ENCODE measurements at regions not wholly inside any gene's neighbourhood (a gene's known extent, or its start where the extent isn't known, plus 50 kb on each side); places are given as distances from the start of the nearest gene placed in this dataset.
A peak's percentile ranks its signal among the peaks of the same experiment; 100 is the strongest.

DNA sequence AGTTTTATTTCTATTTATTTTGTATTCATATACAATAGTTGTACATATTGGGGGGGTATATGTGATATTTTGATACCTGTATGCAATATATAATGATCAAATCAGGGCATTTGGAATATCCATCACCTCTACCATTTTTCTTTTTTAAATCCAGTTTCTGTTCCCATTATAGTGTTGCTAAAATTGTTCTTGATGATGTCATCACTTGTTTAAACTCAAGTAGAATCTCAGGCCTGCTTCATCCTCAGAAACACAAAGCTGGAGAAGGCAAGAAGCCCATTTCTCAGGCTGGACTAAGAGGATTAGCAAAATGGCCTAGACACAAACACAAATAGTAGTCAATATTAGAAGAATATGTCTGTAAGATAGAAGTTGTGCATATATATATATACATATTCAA is 747.1 kb upstream of the ACVR2A start:
- Histone ChIP-seq H3K27me3 (ENCODE audit: control insufficient read depth, insufficient read depth, low read length) (no peaks in the 10 kb centered on the region), H3K36me3 (ENCODE audit: control insufficient read depth, insufficient read depth, low read length) (no peaks in the 10 kb centered on the region), H3K4me3 (ENCODE audit: low read depth, low read length) (no peak overlapping the region)
- no peak for DNase-seq (ENCODE audit: low read depth)
- no peak for FAIRE-seq
- TF ChIP-seq, protein P1, sequence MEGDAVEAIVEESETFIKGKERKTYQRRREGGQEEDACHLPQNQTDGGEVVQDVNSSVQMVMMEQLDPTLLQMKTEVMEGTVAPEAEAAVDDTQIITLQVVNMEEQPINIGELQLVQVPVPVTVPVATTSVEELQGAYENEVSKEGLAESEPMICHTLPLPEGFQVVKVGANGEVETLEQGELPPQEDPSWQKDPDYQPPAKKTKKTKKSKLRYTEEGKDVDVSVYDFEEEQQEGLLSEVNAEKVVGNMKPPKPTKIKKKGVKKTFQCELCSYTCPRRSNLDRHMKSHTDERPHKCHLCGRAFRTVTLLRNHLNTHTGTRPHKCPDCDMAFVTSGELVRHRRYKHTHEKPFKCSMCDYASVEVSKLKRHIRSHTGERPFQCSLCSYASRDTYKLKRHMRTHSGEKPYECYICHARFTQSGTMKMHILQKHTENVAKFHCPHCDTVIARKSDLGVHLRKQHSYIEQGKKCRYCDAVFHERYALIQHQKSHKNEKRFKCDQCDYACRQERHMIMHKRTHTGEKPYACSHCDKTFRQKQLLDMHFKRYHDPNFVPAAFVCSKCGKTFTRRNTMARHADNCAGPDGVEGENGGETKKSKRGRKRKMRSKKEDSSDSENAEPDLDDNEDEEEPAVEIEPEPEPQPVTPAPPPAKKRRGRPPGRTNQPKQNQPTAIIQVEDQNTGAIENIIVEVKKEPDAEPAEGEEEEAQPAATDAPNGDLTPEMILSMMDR (IDR thresholded peaks at IDR 0.05; ENCODE audit: insufficient read depth, low read length, severe bottlenecking): no peak

DNA sequence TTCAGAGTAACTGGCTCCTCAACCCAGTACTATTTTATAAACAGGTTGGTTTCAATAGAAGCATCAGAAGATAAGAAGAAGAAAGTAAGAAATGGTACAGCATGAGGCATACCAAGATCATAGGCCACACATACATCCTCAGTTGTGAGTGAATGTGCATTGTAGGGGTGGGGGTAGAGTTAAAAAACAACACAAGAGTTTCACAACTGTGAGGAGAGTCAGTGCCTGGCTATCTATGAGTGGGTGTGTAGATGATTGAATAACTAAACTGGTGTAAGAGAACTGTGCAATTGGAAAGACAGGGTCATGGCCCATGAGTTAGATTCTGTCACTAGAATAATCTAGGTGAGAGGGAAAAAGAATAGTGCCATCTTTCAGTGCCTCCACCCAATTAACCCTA is 748.2 kb upstream of the ACVR2A start:
- TF ChIP-seq, protein P1 (IDR thresholded peaks at IDR 0.05; ENCODE audit: insufficient read depth, low read length, severe bottlenecking): no peak
- peak; percentile 47 for DNase-seq (ENCODE audit: low read depth)
- FAIRE-seq: no peak
- H3K36me3 ChIP-seq (ENCODE audit: control insufficient read depth, insufficient read depth, low read length): no peaks in the 10 kb centered on the region
- no peaks in the 10 kb centered on the region for H3K27me3 ChIP-seq (ENCODE audit: control insufficient read depth, insufficient read depth, low read length)
- H3K4me3 ChIP-seq (ENCODE audit: low read depth, low read length): no peak overlapping the region

DNA sequence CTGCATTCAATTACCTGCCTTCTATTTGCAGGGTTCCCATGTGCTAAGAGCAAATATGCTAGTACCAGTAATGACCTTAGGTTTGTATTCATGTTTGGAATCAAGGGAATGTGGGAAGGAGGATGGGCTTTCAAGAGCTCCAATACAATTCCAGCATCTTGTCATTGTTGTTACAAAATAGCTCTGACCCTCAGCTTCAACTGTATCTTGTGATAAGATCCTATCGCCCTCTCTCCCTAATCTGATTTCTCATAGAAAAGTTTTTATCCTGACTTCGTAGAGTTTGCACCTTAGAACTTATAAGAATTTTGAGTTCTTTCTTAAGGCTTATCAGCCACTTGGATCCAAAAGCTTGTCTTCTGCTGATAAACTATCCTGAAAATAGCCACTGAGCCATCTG is 749.5 kb upstream of the ACVR2A start:
- Histone ChIP-seq H3K4me3 (ENCODE audit: low read depth, low read length) (no peak overlapping the region), H3K27me3 (ENCODE audit: control insufficient read depth, insufficient read depth, low read length) (no peaks in the 10 kb centered on the region), H3K36me3 (ENCODE audit: control insufficient read depth, insufficient read depth, low read length) (no peaks in the 10 kb centered on the region)
- TF ChIP-seq, protein P1 (IDR thresholded peaks at IDR 0.05; ENCODE audit: insufficient read depth, low read length, severe bottlenecking): no peak
- DNase-seq (ENCODE audit: low read depth) (no peak), FAIRE-seq (no peak)

DNA sequence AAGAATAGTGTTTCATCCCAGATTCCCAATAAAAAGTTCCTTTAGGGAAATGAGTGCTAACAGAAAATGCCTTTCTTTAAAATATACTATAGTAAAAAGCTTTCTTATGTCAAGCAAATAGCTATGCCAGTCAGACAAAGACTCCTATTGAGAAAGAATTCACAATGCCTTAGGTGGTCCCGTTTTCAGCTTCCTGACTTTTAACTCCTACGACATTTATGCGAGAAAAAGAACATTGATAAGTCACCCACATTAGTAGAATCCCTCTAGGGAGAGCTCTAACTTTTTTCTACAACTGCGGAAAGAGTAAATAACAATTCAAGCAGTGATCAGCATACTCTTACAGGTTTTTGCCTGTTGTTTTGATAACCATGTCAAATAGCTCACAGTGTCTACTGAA is 750.8 kb upstream of the ACVR2A start:
- H3K27me3 ChIP-seq (ENCODE audit: control insufficient read depth, insufficient read depth, low read length): no peaks in the 10 kb centered on the region
- FAIRE-seq: no peak
- TF ChIP-seq, protein P1 (IDR thresholded peaks at IDR 0.05; ENCODE audit: insufficient read depth, low read length, severe bottlenecking): no peak
- no peaks in the 10 kb centered on the region for H3K36me3 ChIP-seq (ENCODE audit: control insufficient read depth, insufficient read depth, low read length)
- no peak for DNase-seq (ENCODE audit: low read depth)
- no peak overlapping the region for H3K4me3 ChIP-seq (ENCODE audit: low read depth, low read length)

DNA sequence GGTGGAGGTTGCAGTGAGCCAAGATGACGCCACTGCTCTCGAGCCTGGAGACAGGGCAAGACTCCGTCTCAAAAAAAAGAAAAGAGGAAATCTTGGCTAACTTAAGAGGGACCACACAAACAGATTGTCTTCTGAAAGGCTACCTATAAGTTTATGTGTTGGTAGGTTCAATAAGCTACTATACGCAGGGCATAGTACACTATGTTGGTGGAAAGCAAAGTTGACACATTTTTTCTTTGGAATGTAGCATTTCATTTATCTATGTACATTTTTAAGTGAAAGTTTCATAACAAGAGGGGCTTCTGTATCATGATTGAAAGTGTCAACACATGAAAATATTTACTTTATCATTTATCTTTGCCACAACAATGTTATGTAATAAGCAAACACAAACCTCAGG is 752.6 kb upstream of the ACVR2A start:
- H3K36me3 ChIP-seq (ENCODE audit: control insufficient read depth, insufficient read depth, low read length): no peaks in the 10 kb centered on the region
- DNase-seq (ENCODE audit: low read depth) (no peak), FAIRE-seq (no peak)
- no peaks in the 10 kb centered on the region for H3K27me3 ChIP-seq (ENCODE audit: control insufficient read depth, insufficient read depth, low read length)
- H3K4me3 ChIP-seq (ENCODE audit: low read depth, low read length): no peak overlapping the region
- TF ChIP-seq, protein P1 (IDR thresholded peaks at IDR 0.05; ENCODE audit: insufficient read depth, low read length, severe bottlenecking): no peak

DNA sequence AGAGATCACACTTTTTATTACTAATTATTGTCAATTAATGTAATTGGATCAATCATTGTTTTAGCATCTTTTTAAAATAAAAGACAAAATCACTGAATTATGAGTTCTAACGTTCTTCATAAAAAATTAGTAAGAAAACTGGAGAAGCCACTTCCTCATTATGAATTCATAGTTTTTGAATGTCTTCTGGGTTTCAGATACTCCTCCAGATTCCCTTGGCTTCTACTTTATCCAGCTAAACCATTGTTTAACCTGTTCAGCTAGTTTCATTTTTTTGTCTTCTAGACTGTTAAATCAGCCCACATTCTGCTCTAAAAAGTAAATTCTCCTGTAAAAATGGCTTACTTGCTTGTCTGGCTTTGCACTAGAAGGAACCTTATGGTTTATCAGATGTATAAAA is 753.4 kb upstream of the ACVR2A start:
- Histone ChIP-seq H3K36me3 (ENCODE audit: control insufficient read depth, insufficient read depth, low read length) (no peaks in the 10 kb centered on the region), H3K27me3 (ENCODE audit: control insufficient read depth, insufficient read depth, low read length) (no peaks in the 10 kb centered on the region), H3K4me3 (ENCODE audit: low read depth, low read length) (no peak overlapping the region)
- FAIRE-seq: no peak
- no peak for DNase-seq (ENCODE audit: low read depth)
- TF ChIP-seq, protein P1 (IDR thresholded peaks at IDR 0.05; ENCODE audit: insufficient read depth, low read length, severe bottlenecking): no peak

Measured in bronchial epithelial cell (primary cell).